PFSK-1 (cell line): ENCODE measurements at regions not wholly inside any gene's neighbourhood (a gene's known extent, or its start where the extent isn't known, plus 50 kb on each side); places are given as distances from the start of the nearest gene placed in this dataset.

Source experiments
- POLR2AphosphoS5 ChIP-seq: IDR thresholded peaks from 2 replicates; pipeline ENCODE4 v1.6.1; 2012; ENCODE audit warnings: low read depth, mild to moderate bottlenecking, control low read depth, low read length, moderate library complexity
- REST ChIP-seq, 2 experiments: IDR thresholded peaks; 2 replicates each; pipeline versions ENCODE4 v1.6.1 to v1.8.0; 2011 to 2012; ENCODE audit warnings: low read depth in 2 of 2, low read length in 2 of 2, control low read depth in 1 of 2, inconsistent platforms in 1 of 2, mild to moderate bottlenecking in 1 of 2, moderate library complexity in 1 of 2; ENCODE audit not compliant: insufficient read depth in 1 of 2
- SIN3A ChIP-seq: IDR thresholded peaks from 2 replicates; pipeline ENCODE4 v1.6.1; 2012; ENCODE audit warnings: mild to moderate bottlenecking, low read length, moderate library complexity, borderline replicate concordance; ENCODE audit not compliant: insufficient read depth

- TF ChIP-seq SIN3A (no peak), REST (IDR thresholded peaks at IDR 0.05; ENCODE audit: insufficient read depth in 1 of 2, low read depth in 2 of 2, low read length in 2 of 2) (no peak), POLR2AphosphoS5 (no peak)
These were observed 330.6 kb downstream of the SHANK2 start for GRCh38 chr11:70921804-70922203.
